Fibroblast of skin of back (primary cell): ENCODE measurements at regions not wholly inside any gene's neighbourhood (a gene's known extent, or its start where the extent isn't known, plus 50 kb on each side); places are given as distances from the start of the nearest gene placed in this dataset.
A peak's percentile ranks its signal among the peaks of the same experiment; 100 is the strongest.
"Not testable (repeated sequence)": the region's sequence is repeated elsewhere in the genome, so short reads cannot be mapped to it uniquely, and the experiment has no call there.

ENCODE experiments used
- DNase-seq: peaks from one replicate; pipeline ENCODE4 v3.0.0-alpha.2; 2013

- no peak for DNase-seq
These were observed 1090.6 kb downstream of the SUCLG1 start for GRCh38 chr2:83368461-83368860.

GRCh38 chr2:83365476-83365875 lies 1093.6 kb downstream of the SUCLG1 start:
- DNase-seq, result no peak

- peak; percentile 86 for DNase-seq
These were observed 1094.8 kb downstream of the SUCLG1 start for GRCh38 chr2:83364264-83364663.

GRCh38 chr2:83363138-83363537 lies 1095.9 kb downstream of the SUCLG1 start:
- DNase-seq, result not testable (repeated sequence)

- peak; percentile 9 for DNase-seq
These were observed 1099.7 kb downstream of the SUCLG1 start for GRCh38 chr2:83359336-83359735.

- no peak for DNase-seq
These were observed 1116.2 kb downstream of the SUCLG1 start for GRCh38 chr2:83342860-83343329.

- DNase-seq, result no peak
These were observed 1118.7 kb downstream of the SUCLG1 start for GRCh38 chr2:83340424-83340823.

- not testable (repeated sequence) for DNase-seq
These were observed 1119.1 kb downstream of the SUCLG1 start for GRCh38 chr2:83339942-83340341.

GRCh38 chr2:83331810-83332209 lies 1127.3 kb downstream of the SUCLG1 start:
- no peak for DNase-seq

GRCh38 chr2:83323038-83323437 lies 1136.0 kb downstream of the SUCLG1 start:
- DNase-seq, result no peak

GRCh38 chr2:83320053-83320452 lies 1139.0 kb downstream of the SUCLG1 start:
- no peak for DNase-seq

- peak; percentile 20 for DNase-seq
These were observed 1153.2 kb downstream of the SUCLG1 start for GRCh38 chr2:83305758-83306378.

GRCh38 chr2:83291083-83291482 lies 1168.0 kb downstream of the SUCLG1 start:
- no peak for DNase-seq

- peak; percentile 65 for DNase-seq
These were observed 1176.2 kb downstream of the SUCLG1 start for GRCh38 chr2:83282841-83283240.

GRCh38 chr2:83282043-83282795 lies 1176.9 kb downstream of the SUCLG1 start:
- DNase-seq, result no peak

- DNase-seq, result peak; percentile 7
These were observed 1178.7 kb downstream of the SUCLG1 start for GRCh38 chr2:83280391-83280790.

GRCh38 chr2:83273322-83273721 lies 1185.8 kb downstream of the SUCLG1 start:
- no peak for DNase-seq

- no peak for DNase-seq
These were observed 1197.4 kb downstream of the SUCLG1 start for GRCh38 chr2:83261591-83262136.

- no peak for DNase-seq
These were observed 1205.2 kb downstream of the SUCLG1 start for GRCh38 chr2:83253848-83254247.

- peak; percentile 64 for DNase-seq
These were observed 1207.7 kb downstream of the SUCLG1 start for GRCh38 chr2:83251321-83251872.

- not testable (repeated sequence) for DNase-seq
These were observed 1213.1 kb downstream of the SUCLG1 start for GRCh38 chr2:83245806-83246537.

- no peak for DNase-seq
These were observed 1218.5 kb downstream of the SUCLG1 start for GRCh38 chr2:83240611-83241010.

- DNase-seq, result peak; percentile 28
These were observed 1221.0 kb downstream of the SUCLG1 start for GRCh38 chr2:83238111-83238510.
